HAP-1 (cell line): ENCODE measurements at regions not wholly inside any gene's neighbourhood (a gene's known extent, or its start where the extent isn't known, plus 50 kb on each side); places are given as distances from the start of the nearest gene placed in this dataset.

Experiments
- DNase-seq, 2 experiments: peaks; one replicate each; pipeline ENCODE4 v3.0.0-alpha.2; 2016 to 2020; ENCODE audit warnings: low spot score in 2 of 2
- H3K27me3 ChIP-seq: fragments of 250-450 bp; sonication (Bioruptor Pico); 2 replicates; pipeline ENCODE4 v1.5.1; 2020; ENCODE audit warnings: low read depth, mild to moderate bottlenecking, moderate library complexity
- H3K36me3 ChIP-seq: fragments of 250-450 bp; sonication (Bioruptor Pico); replicated peaks from 2 replicates; pipeline ENCODE4 v1.5.1; 2020; ENCODE audit warnings: mild to moderate bottlenecking
- H3K4me1 ChIP-seq: fragments of 250-450 bp; sonication (Bioruptor Pico); 2 replicates; pipeline ENCODE4 v1.5.1; 2020; ENCODE audit warnings: mild to moderate bottlenecking
- H3K4me3 ChIP-seq: fragments of 250-450 bp; sonication (Bioruptor Pico); 2 replicates; pipeline ENCODE4 v1.5.1; 2020; ENCODE audit warnings: mild to moderate bottlenecking, moderate library complexity
- H3K9me3 ChIP-seq: fragments of 250-450 bp; sonication (Bioruptor Pico); 2 replicates; pipeline ENCODE4 v1.5.1; 2020; ENCODE audit warnings: mild to moderate bottlenecking, moderate library complexity
- in situ Hi-C: fragments of 300-500 bp; cut with MboI; formaldehyde crosslinking; loops from 3 replicates; pipeline ENCODE4 v1.14.3; 2020; ENCODE audit warnings: low sequenced_read_pairs, inconsistent platforms, mixed read lengths

- no peak overlapping the region for H3K4me3 ChIP-seq
- DNase-seq, result no peak
- H3K4me1 ChIP-seq, result no peaks in the 10 kb centered on the region
- in situ Hi-C loops, result no loop called here
- H3K9me3 ChIP-seq, result no peaks in the 10 kb centered on the region
- no peaks in the 10 kb centered on the region for H3K27me3 ChIP-seq
- H3K36me3 ChIP-seq, result no peaks in the 10 kb centered on the region
Measured at GRCh38 chr4:124203613-124204238, 508.8 kb downstream of the ANKRD50 start.

DNA sequence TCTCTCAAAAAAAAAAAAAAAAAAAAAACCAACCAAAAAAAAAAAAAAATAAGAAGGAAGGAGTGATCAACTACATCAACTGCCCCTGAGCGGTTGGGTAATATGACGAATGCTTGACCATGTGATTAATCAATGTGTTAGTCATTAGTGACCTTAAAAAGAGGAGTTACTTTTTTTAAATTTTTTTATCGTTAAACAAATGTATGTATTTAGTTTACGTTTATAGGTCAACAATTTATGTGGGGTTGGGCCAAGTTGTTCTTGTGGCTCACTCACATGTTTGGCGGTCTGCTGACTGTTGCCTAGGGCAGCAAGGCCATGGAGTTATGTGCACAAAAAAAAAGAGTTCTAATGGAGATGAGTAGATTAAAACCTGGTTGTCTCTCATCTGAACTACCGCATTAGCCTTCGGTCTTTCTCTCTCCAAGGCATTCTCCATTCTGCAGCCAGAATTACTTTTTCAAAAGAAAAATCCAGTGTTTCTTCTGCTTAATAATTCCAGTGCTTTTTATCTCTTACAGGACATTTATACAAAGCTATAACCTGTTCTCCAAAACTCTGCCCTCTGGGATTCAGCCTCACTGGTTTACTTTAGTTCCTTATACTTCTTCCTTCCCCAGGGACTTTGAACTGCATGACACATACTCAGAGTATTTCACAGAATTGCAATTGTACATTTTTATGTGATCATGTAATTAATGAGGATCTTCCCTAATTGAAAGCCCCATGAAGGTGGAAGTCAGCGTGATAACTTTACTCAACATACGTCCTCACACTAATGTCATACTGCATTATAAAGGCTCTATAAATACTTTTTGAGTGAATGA lies 505.5 kb downstream of the ANKRD50 start:
- in situ Hi-C loops, result no loop called here
- H3K27me3 ChIP-seq, result no peaks in the 10 kb centered on the region
- no peaks in the 10 kb centered on the region for H3K36me3 ChIP-seq
- H3K4me3 ChIP-seq, result no peak overlapping the region
- H3K4me1 ChIP-seq, result peaks cover 5% of the 10 kb centered on the region
- no peaks in the 10 kb centered on the region for H3K9me3 ChIP-seq
- DNase-seq, result no peak

- no peak overlapping the region for H3K4me3 ChIP-seq
- H3K36me3 ChIP-seq, result no peaks in the 10 kb centered on the region
- H3K27me3 ChIP-seq, result no peaks in the 10 kb centered on the region
- in situ Hi-C loops, result no loop called here
- H3K4me1 ChIP-seq, result peaks cover 5% of the 10 kb centered on the region
- peak in 1 of 2 experiments; percentile 37 for DNase-seq
- H3K9me3 ChIP-seq, result no peaks in the 10 kb centered on the region
Measured at GRCh38 chr4:124209211-124209610, 503.3 kb downstream of the ANKRD50 start.

- H3K4me1 ChIP-seq, result peaks cover 5% of the 10 kb centered on the region
- H3K36me3 ChIP-seq, result no peaks in the 10 kb centered on the region
- no peaks in the 10 kb centered on the region for H3K27me3 ChIP-seq
- in situ Hi-C loops, result no loop called here
- DNase-seq, result no peak
- H3K9me3 ChIP-seq, result no peaks in the 10 kb centered on the region
- no peak overlapping the region for H3K4me3 ChIP-seq
Measured at GRCh38 chr4:124209626-124210025, 502.9 kb downstream of the ANKRD50 start.

- Histone ChIP-seq H3K4me1 (peaks cover 5% of the 10 kb centered on the region), H3K27me3 (no peaks in the 10 kb centered on the region), H3K36me3 (no peaks in the 10 kb centered on the region), H3K9me3 (no peaks in the 10 kb centered on the region), H3K4me3 (no peak overlapping the region)
- in situ Hi-C loops, result no loop called here
- no peak for DNase-seq
Measured at GRCh38 chr4:124210746-124211145, 501.8 kb downstream of the ANKRD50 start.

DNA sequence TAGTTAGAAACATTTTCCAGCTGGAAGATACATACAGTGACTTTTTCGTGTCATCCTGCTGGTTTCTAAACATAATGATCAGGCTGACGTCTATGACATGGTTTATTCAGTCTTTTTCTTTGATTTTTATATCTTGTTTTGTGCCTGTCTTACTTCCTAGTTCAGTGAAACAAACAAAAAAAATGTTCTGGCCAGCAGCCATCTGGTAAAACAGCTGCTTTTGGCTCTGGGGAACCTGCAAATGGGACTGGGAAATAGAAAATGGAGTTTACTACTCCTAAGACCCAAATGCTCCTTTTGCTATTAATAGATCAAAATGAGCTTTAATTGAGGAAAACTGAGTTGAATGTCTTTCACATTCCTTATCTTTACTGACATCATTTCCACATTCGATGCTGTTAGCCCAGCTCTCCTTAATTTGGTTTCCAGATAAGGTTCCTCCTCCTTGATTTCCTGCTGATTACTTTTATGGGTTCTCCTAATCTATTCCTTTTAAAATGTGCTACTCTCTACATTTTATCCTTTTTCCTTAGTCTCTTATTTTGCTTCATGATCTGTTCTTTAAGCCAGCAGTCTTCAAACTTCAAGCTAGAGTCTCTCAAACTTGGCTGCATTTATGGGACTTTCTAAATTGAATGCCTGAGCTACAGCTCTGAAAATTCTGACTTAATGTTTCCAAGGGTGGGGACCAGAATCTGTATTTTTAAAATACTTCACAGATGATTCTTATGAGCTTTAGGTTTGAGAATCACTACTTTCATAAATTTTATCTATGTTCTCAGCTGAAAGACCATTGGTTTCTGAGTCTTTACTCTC lies 499.5 kb downstream of the ANKRD50 start:
- Histone ChIP-seq H3K9me3 (no peaks in the 10 kb centered on the region), H3K4me3 (no peak overlapping the region), H3K4me1 (peaks cover 5% of the 10 kb centered on the region), H3K36me3 (no peaks in the 10 kb centered on the region), H3K27me3 (no peaks in the 10 kb centered on the region)
- no peak for DNase-seq
- in situ Hi-C loops, result no loop called here

DNA sequence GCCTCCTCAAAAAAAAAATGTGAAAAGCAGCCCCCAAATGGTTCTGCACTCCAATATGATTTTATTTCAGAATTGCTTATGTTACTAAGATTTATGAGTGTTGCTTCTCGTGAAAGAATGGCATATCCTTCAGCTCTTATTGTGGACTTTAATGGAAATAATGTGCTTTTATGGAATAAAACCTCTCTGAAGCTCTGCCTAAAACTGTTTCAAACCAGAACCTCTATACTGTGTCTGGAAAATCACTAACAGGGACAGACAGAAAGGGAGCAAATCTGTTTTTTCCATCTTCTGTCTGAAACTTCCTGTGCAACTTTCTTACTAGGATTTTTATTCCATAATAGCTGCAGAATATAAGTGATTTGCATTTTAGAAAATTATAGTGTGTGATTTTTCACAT lies 493.1 kb downstream of the ANKRD50 start:
- no peaks in the 10 kb centered on the region for H3K9me3 ChIP-seq
- no peaks in the 10 kb centered on the region for H3K27me3 ChIP-seq
- no peak for DNase-seq
- in situ Hi-C loops, result no loop called here
- no peaks in the 10 kb centered on the region for H3K36me3 ChIP-seq
- H3K4me1 ChIP-seq, result no peaks in the 10 kb centered on the region
- H3K4me3 ChIP-seq, result no peak overlapping the region

- no peaks in the 10 kb centered on the region for H3K27me3 ChIP-seq
- H3K36me3 ChIP-seq, result no peaks in the 10 kb centered on the region
- no peaks in the 10 kb centered on the region for H3K4me1 ChIP-seq
- in situ Hi-C loops, result no loop called here
- H3K4me3 ChIP-seq, result no peak overlapping the region
- H3K9me3 ChIP-seq, result no peaks in the 10 kb centered on the region
- no peak for DNase-seq
Measured at GRCh38 chr4:124224256-124224655, 488.3 kb downstream of the ANKRD50 start.

DNA sequence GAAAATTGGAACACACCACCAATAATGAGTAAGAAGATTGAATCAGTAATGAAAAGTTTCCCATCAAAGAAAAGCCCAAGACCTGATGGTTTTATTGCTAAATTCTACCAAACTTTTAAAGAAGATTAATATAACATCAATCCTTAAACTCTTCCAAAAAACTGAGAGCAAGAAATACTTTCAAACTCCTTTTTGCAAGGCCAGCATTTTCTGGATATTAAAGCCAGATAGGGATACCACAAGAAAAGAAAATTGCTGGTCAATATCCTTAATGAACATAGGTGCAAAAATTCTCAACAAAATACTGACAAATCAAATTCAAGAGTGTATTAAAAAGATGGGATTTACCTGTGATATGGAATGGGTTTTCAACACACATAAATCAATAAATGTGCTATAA lies 484.6 kb downstream of the ANKRD50 start:
- Histone ChIP-seq H3K27me3 (no peaks in the 10 kb centered on the region), H3K4me3 (no peak overlapping the region), H3K36me3 (no peaks in the 10 kb centered on the region), H3K9me3 (0 out of 2 replicates have a peak, but pooled peaks cover 3% of the 10 kb centered on the region), H3K4me1 (no peaks in the 10 kb centered on the region)
- in situ Hi-C loops, result no loop called here
- no peak for DNase-seq

GRCh38 chr4:124230268-124230667 lies 482.3 kb downstream of the ANKRD50 start:
- no peaks in the 10 kb centered on the region for H3K27me3 ChIP-seq
- H3K4me3 ChIP-seq, result no peak overlapping the region
- in situ Hi-C loops, result no loop called here
- H3K9me3 ChIP-seq, result 0 out of 2 replicates have a peak, but pooled peaks cover 3% of the 10 kb centered on the region
- DNase-seq, result no peak
- peaks cover 7% of the 10 kb centered on the region; the same call in 1 of the 2 replicates for H3K4me1 ChIP-seq
- no peaks in the 10 kb centered on the region for H3K36me3 ChIP-seq

DNA sequence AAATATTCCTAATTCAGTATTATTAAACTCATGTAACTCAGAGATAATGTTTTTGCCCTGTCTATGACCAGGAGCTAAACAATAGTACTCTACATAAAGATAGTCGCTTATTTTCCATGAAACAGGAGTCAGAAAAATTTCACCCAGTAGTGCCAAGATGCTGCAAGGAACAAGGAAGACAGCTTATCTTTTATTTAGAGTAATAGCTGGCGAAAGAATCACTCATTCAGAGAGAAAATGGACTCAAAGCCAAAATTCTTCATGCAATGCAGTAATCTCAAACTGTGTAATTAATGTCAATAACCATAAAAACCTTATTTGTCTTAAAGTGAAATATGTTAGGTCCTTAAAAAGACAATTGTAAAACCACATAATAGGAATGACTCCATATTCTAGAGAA lies 477.8 kb downstream of the ANKRD50 start:
- Histone ChIP-seq H3K4me3 (no peak overlapping the region), H3K4me1 (peaks cover 7% of the 10 kb centered on the region; the same call in 1 of the 2 replicates), H3K9me3 (0 out of 2 replicates have a peak, but pooled peaks cover 3% of the 10 kb centered on the region), H3K27me3 (no peaks in the 10 kb centered on the region), H3K36me3 (no peaks in the 10 kb centered on the region)
- in situ Hi-C loops, result no loop called here
- DNase-seq, result no peak

- H3K36me3 ChIP-seq, result no peaks in the 10 kb centered on the region
- H3K4me1 ChIP-seq, result no peaks in the 10 kb centered on the region
- no peaks in the 10 kb centered on the region for H3K27me3 ChIP-seq
- in situ Hi-C loops, result no loop called here
- H3K4me3 ChIP-seq, result no peak overlapping the region
- DNase-seq, result no peak
- H3K9me3 ChIP-seq, result no peaks in the 10 kb centered on the region
Measured at GRCh38 chr4:124243671-124244366, 468.7 kb downstream of the ANKRD50 start.

- H3K9me3 ChIP-seq, result no peaks in the 10 kb centered on the region
- no peaks in the 10 kb centered on the region for H3K27me3 ChIP-seq
- no peak overlapping the region for H3K4me3 ChIP-seq
- no peaks in the 10 kb centered on the region for H3K36me3 ChIP-seq
- no peak for DNase-seq
- in situ Hi-C loops, result loop anchor here (25.0 kb wide), 1 partner anchor 1166 kb away; no protein-coding TSS in a partner anchor
- no peaks in the 10 kb centered on the region for H3K4me1 ChIP-seq
Measured at GRCh38 chr4:124253080-124253479, 459.5 kb downstream of the ANKRD50 start.
